Neuronal stem cell (in vitro differentiated cells): ENCODE measurements at regions not wholly inside any gene's neighbourhood (a gene's known extent, or its start where the extent isn't known, plus 50 kb on each side); places are given as distances from the start of the nearest gene placed in this dataset.
"Not testable (repeated sequence)": the region's sequence is repeated elsewhere in the genome, so short reads cannot be mapped to it uniquely, and the experiment has no call there.

ENCODE experiments used
- DNase-seq: peaks from one replicate; pipeline ENCODE4 v3.0.0-alpha.2; 2013; ENCODE audit warnings: low spot score
- H2AFZ ChIP-seq: one replicate; pipeline ENCODE4 v1.6.1; 2013; ENCODE audit warnings: mild to moderate bottlenecking, low read length, inconsistent platforms
- H2AK5ac ChIP-seq: 2 replicates; pipeline ENCODE4 v1.6.1; 2013; ENCODE audit warnings: low read depth, mild to moderate bottlenecking, inconsistent platforms, low read length, moderate library complexity, mixed read lengths
- H2BK120ac ChIP-seq: 2 replicates; pipeline ENCODE4 v1.6.1; 2013; ENCODE audit warnings: low read depth, mild to moderate bottlenecking, inconsistent platforms, low read length, moderate library complexity, mixed read lengths
- H2BK12ac ChIP-seq: one replicate; pipeline ENCODE4 v1.6.1; 2013; ENCODE audit warnings: low read length, inconsistent platforms
- H2BK15ac ChIP-seq: 2 replicates; pipeline ENCODE4 v1.6.1; 2013; ENCODE audit warnings: mild to moderate bottlenecking, low read length, inconsistent platforms, mixed read lengths
- H2BK5ac ChIP-seq: one replicate; pipeline ENCODE4 v1.6.1; 2013; ENCODE audit warnings: inconsistent platforms, mild to moderate bottlenecking, low read length, moderate library complexity
- H3K14ac ChIP-seq: one replicate; pipeline ENCODE4 v1.6.1; 2013; ENCODE audit warnings: low read length, inconsistent platforms
- H3K18ac ChIP-seq: 2 replicates; pipeline ENCODE4 v1.6.1; 2013; ENCODE audit warnings: low read length, inconsistent platforms
- H3K23ac ChIP-seq: 2 replicates; pipeline ENCODE4 v1.6.1; 2013; ENCODE audit warnings: low read depth, mild to moderate bottlenecking, mixed read lengths, low read length, inconsistent platforms; ENCODE audit not compliant: poor library complexity
- H3K27ac ChIP-seq: replicated peaks from 3 replicates; pipeline ENCODE4 v1.5.1; 2013; ENCODE audit warnings: low read length, inconsistent platforms
- H3K27me3 ChIP-seq, 3 experiments: 2 replicates each; pipeline ENCODE4 v1.6.1; 2013; ENCODE audit warnings: low read length in 3 of 3, mild to moderate bottlenecking in 2 of 3, inconsistent platforms in 1 of 3, low read depth in 1 of 3, mixed read lengths in 1 of 3, moderate library complexity in 1 of 3; ENCODE audit not compliant: control insufficient read depth in 3 of 3, insufficient read depth in 3 of 3
- H3K36me3 ChIP-seq, 2 donors: replicated peaks in 1 of 2; 2 replicates each; pipeline ENCODE4 v1.6.1; 2013; ENCODE audit warnings: low read length in 2 of 2; ENCODE audit not compliant: control insufficient read depth in 2 of 2, insufficient read depth in 2 of 2
- H3K4ac ChIP-seq: 2 replicates; pipeline ENCODE4 v1.6.1; 2013; ENCODE audit warnings: inconsistent platforms, mild to moderate bottlenecking, low read length, moderate library complexity
- H3K4me1 ChIP-seq, 2 donors: 1 replicate in 1 of 2; 2 replicates in 1 of 2; pipeline ENCODE4 v1.6.1; 2013; ENCODE audit warnings: low read length in 2 of 2, low read depth in 1 of 2; ENCODE audit not compliant: control insufficient read depth in 2 of 2, insufficient read depth in 1 of 2
- H3K4me2 ChIP-seq: one replicate; pipeline ENCODE4 v1.6.1; 2013; ENCODE audit warnings: mild to moderate bottlenecking, low read length, inconsistent platforms; ENCODE audit not compliant: insufficient read depth, poor library complexity, severe bottlenecking
- H3K4me3 ChIP-seq, 2 donors: 2 replicates each; pipeline ENCODE4 v1.5.1; 2013; ENCODE audit warnings: low read length in 2 of 2, mild to moderate bottlenecking in 2 of 2, inconsistent platforms in 1 of 2, moderate library complexity in 1 of 2
- H3K79me1 ChIP-seq: one replicate; pipeline ENCODE4 v1.6.1; 2013; ENCODE audit warnings: low read depth, mild to moderate bottlenecking, inconsistent platforms, low read length, moderate library complexity
- H3K9ac ChIP-seq: one replicate; pipeline ENCODE4 v1.6.1; 2013; ENCODE audit warnings: mild to moderate bottlenecking, low read depth, low read length, inconsistent platforms; ENCODE audit not compliant: poor library complexity
- H3K9me3 ChIP-seq, 2 donors: replicated peaks in 1 of 2; 2 replicates each; pipeline versions ENCODE3 to v1.6.1; 2013; ENCODE audit warnings: low read length in 2 of 2, mild to moderate bottlenecking in 2 of 2, inconsistent platforms in 1 of 2, low read depth in 1 of 2, mixed read lengths in 1 of 2, moderate library complexity in 1 of 2; ENCODE audit not compliant: control insufficient read depth in 2 of 2, insufficient read depth in 1 of 2
- H4K8ac ChIP-seq: one replicate; pipeline ENCODE4 v1.6.1; 2013; ENCODE audit warnings: low read depth, mild to moderate bottlenecking, inconsistent platforms, low read length, moderate library complexity
- H4K91ac ChIP-seq: one replicate; pipeline ENCODE4 v1.6.1; 2013; ENCODE audit warnings: low read length, low read depth, mild to moderate bottlenecking, inconsistent platforms; ENCODE audit not compliant: poor library complexity
- WGBS, 2 donors: extraction: QIAGEN DNeasy Blood & Tissue Kit; methylation state at CpG; one replicate each; pipeline ENCODE4 v1.1.7; 2013; ENCODE audit warnings: missing lambda C conversion rate in 2 of 2, mixed read lengths in 1 of 2; ENCODE audit not compliant: insufficient read length in 2 of 2, insufficient replicate concordance in 1 of 2; ENCODE audit errors: extremely low coverage in 2 of 2; 5-methylcytosine and 5-hydroxymethylcytosine counted together

- H3K18ac ChIP-seq = no peak overlapping the region
- H3K36me3 ChIP-seq = peaks cover 3 to 4% of the 10 kb centered on the region in 2 donors
- no peak overlapping the region for H4K91ac ChIP-seq
- no peak overlapping the region for H2BK5ac ChIP-seq
- no peak overlapping the region for H3K4me2 ChIP-seq
- H3K27me3 ChIP-seq = no peaks in the 10 kb centered on the region
- no peak overlapping the region for H3K9ac ChIP-seq
- no peak overlapping the region for H3K4ac ChIP-seq
- no peak overlapping the region for H2BK120ac ChIP-seq
- H3K4me1 ChIP-seq = no peaks in the 10 kb centered on the region
- DNase-seq = no peak
- no peak overlapping the region for H2AK5ac ChIP-seq
- no peak overlapping the region for H2BK15ac ChIP-seq
- no peak overlapping the region for H3K23ac ChIP-seq
- no peaks in the 10 kb centered on the region for H3K79me1 ChIP-seq
- H2BK12ac ChIP-seq = no peak overlapping the region
- H3K4me3 ChIP-seq = no peak overlapping the region
- H4K8ac ChIP-seq = no peak overlapping the region
- no peak overlapping the region for H3K27ac ChIP-seq
- no peak overlapping the region for H3K14ac ChIP-seq
- H2AFZ ChIP-seq = no peak overlapping the region
- peaks cover 18 to 37% of the 10 kb centered on the region in 2 donors for H3K9me3 ChIP-seq
Measured at GRCh38 chr6:22173311-22173710, 123.5 kb downstream of the PRL start.

GRCh38 chr6:22180250-22180649, 116.6 kb downstream of the PRL start:
- not testable (repeated sequence) for H3K14ac ChIP-seq, H3K4me3 ChIP-seq, H2BK120ac ChIP-seq, DNase-seq, H3K18ac ChIP-seq, H2BK15ac ChIP-seq, H2BK12ac ChIP-seq, H3K4me2 ChIP-seq, H4K91ac ChIP-seq, H3K9ac ChIP-seq, H3K27me3 ChIP-seq, H2AK5ac ChIP-seq, H3K36me3 ChIP-seq, H3K4me1 ChIP-seq, H4K8ac ChIP-seq, H3K4ac ChIP-seq, H3K23ac ChIP-seq, H2AFZ ChIP-seq, H2BK5ac ChIP-seq, H3K27ac ChIP-seq, H3K79me1 ChIP-seq
- no CpG with 5 or more reads among the region's 20 CpGs for WGBS, 2 donors
- peaks cover 6 to 44% of the 10 kb centered on the region in 2 donors for H3K9me3 ChIP-seq

- Histone ChIP-seq H3K36me3 (peaks cover 6 to 7% of the 10 kb centered on the region in 2 donors), H3K27ac (no peak overlapping the region), H4K91ac (no peak overlapping the region), H3K23ac (no peak overlapping the region), H2AFZ (no peak overlapping the region), H3K18ac (no peak overlapping the region), H3K4ac (no peak overlapping the region), H2BK12ac (no peak overlapping the region), H3K4me2 (no peak overlapping the region), H2BK15ac (no peak overlapping the region), H3K9me3 (peaks cover 9 to 59% of the 10 kb centered on the region in 2 donors), H2BK5ac (no peak overlapping the region), H4K8ac (no peak overlapping the region), H3K14ac (no peak overlapping the region), H2BK120ac (no peak overlapping the region), H3K79me1 (no peaks in the 10 kb centered on the region), H3K4me3 (no peak overlapping the region), H3K4me1 (no peaks in the 10 kb centered on the region), H3K9ac (no peak overlapping the region), H2AK5ac (no peak overlapping the region), H3K27me3 (no peaks in the 10 kb centered on the region)
- DNase-seq = no peak
Measured at GRCh38 chr6:22184371-22184770, 112.5 kb downstream of the PRL start.

GRCh38 chr6:22189946-22190345, 106.9 kb downstream of the PRL start:
- no peaks in the 10 kb centered on the region for H3K79me1 ChIP-seq
- no peak overlapping the region for H3K9ac ChIP-seq
- H2BK5ac ChIP-seq = no peak overlapping the region
- no peaks in the 10 kb centered on the region for H3K27me3 ChIP-seq
- H3K14ac ChIP-seq = no peak overlapping the region
- no peaks in the 10 kb centered on the region for H3K4me1 ChIP-seq
- no peak overlapping the region for H2BK12ac ChIP-seq
- H3K23ac ChIP-seq = no peak overlapping the region
- H2BK15ac ChIP-seq = no peak overlapping the region
- H2AFZ ChIP-seq = no peak overlapping the region
- no peak overlapping the region for H3K18ac ChIP-seq
- no peak overlapping the region for H3K4ac ChIP-seq
- no peak overlapping the region for H3K4me2 ChIP-seq
- no peak overlapping the region for H4K8ac ChIP-seq
- H3K4me3 ChIP-seq = no peak overlapping the region
- H3K9me3 ChIP-seq = peaks cover 5 to 19% of the 10 kb centered on the region in 2 donors
- H3K27ac ChIP-seq = no peak overlapping the region
- no CpG with 5 or more reads among the region's 6 CpGs for WGBS, 2 donors
- H2AK5ac ChIP-seq = no peak overlapping the region
- H3K36me3 ChIP-seq = peaks cover 5 to 18% of the 10 kb centered on the region in 2 donors
- no peak overlapping the region for H4K91ac ChIP-seq
- no peak overlapping the region for H2BK120ac ChIP-seq
- no peak for DNase-seq
